ENCODE measurements at regions not wholly inside any gene's neighbourhood (a gene's known extent, or its start where the extent isn't known, plus 50 kb on each side); places are given as distances from the start of the nearest gene placed in this dataset.
"Not testable (repeated sequence)": the region's sequence is repeated elsewhere in the genome, so short reads cannot be mapped to it uniquely, and the experiment has no call there.

DNA sequence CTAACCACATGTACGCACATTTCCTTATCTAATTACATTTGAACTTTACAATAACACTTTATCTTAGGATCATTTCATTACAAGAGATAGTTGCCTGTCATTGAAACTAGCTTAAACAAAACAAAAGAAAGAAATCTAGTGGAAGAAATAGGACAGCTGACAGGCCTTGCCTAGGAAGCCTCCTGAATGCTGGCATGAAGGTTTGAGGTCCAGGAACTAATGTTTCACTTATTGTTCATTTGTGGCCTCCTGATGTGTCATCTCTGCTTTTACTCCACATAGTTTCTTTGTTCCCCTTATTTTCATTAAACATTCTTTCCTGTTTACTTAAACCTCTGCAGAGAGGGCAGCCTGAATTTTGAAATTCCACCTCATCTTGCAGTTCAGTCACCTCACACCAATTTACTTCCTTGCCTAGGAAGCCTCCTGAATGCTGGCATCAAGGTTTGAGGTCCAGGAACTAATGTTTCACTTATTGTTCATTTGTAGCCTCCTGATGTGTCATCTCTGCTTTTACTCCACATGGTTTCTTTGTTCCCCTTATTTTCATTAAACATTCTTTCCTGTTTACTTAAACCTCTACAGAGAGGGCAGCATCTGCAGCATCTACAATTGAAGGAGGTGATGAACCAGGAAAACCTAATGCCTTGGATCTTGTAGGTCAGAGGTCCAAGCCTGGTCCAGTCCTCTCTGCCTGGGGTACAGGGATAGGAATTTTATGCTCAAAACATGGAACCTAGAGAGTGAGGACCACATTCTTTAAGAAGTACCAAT is 319.2 kb downstream of the SPATA31A1 start:
- DNase-seq, result not testable (repeated sequence)

DNA sequence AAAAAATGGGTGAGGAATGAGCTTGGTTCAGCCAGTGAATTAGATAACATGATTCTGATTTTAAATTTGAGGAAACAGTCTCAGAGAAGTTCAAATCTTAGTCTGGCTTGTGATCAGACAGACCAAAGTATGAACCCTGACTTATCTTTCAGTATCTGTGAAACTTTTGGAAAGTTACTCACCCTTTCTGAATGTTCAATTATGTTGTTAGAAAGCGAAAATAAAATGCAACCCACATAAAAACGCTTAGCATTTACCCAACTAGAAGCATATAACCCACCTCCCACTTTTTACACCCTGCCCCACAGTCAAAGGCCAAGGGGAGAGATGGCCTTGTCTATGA is 319.7 kb downstream of the SPATA31A1 start:
- not testable (repeated sequence) for DNase-seq

DNA sequence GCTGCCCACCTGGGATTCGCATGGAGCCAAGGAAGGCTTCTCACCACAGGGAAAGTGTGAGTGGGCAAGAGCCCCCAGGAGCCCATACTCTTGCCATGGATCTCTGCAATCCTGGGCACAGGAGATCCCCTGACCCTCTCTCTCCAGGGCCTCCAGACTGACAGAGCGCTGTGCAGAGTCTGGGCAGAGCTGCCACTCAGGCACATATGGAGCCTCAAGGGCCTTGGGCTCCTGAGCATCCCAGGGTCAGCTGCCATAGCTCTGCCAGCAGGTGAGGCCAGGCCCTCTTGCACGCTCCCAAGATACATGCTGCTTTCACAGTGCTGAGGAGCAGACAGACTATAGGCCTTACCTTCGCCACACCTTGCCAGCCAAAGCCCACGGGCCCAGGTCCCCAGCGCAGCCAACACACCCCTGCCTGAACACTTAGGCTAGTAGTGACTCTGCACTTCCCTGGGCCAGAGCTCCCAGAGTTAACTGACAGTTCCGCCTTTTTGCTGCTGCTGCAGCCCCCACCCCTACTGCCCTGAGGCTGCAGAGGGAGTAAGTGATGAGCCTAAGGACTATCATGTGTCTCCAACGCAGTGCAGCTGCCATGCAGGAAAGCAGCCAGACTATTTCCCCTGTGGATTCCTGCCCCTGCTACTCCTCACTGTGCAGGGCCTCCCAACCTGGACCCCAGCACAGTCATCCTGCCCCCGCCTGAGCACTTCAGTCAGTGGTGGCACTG is 323.2 kb downstream of the SPATA31A1 start:
- not testable (repeated sequence) for DNase-seq

DNA sequence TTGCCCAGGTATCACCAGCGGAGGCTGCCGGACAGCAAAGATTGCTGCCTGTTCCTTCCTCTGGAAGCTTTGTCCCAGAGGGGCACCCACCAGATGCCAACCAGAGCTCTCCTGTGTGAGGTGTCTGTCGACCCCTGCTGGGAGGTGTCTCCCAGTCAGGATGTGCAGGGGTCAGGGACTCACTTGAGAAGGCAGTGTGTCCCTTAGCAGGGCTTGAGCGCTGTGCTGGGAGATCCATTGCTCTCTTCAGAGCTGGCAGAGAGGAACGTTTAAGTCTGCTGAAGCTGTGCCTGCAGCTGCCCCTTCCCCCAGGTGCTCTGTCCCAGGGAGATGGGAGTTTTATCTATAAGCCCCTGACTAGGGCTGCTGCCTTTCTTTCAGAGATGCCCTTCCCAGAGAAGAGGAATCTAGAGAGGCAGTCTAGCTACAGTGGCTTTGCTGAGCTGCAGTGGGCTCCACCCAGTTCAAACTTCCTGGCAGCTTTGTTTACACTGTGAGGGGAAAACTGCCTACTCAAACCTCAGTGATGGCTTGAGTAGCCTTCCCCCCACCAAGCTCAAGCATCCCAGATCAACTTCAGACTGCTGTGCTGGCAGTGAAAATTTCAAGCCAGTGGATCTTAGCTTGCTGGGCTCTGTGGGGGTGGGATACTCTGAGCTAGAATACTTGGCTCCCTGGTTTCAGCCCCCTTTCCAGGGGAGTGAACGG is 325.4 kb downstream of the SPATA31A1 start:
- not testable (repeated sequence) for DNase-seq

DNA sequence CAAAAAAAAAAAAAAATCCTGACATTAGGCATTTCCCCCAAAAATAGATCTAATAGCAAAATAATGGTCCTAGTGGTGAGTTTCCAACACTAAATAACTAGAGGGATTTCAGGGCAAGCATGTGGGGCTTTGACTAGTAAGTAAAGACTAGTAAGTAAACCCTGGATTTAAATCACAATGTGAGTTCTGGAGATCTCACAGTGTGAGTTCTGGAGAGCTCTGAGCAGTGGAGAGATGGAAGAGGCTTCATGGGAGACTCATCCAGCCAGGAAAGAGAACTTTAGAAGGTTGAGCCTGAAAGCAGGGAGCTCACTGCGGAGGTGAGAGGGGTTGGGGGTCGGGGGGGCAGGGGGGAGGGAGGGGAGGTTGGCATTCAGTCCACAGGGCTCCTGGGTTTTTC is 373.4 kb downstream of the SPATA31A1 start:
- not testable (repeated sequence) for DNase-seq

DNA sequence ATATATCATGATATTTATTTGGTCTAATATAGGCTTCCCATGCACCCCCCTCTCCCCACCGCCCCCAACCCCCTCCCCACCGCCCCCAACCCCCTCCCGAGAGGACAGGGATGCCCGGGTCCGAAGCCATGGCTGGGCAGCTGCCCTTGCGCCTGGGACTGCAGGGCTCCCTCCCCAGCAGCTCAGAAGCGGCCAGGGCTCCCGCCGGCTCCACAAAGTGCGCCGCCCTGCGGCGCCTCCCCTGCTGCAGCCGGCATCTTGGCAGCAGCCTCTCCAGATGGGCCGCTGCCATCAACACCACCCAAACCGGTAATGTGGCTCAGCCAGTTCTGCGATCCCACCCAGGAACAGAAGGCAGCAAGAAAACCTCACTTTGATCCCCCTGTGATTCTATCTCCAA is 389.4 kb downstream of the SPATA31A1 start:
- DNase-seq, result not testable (repeated sequence)

DNA sequence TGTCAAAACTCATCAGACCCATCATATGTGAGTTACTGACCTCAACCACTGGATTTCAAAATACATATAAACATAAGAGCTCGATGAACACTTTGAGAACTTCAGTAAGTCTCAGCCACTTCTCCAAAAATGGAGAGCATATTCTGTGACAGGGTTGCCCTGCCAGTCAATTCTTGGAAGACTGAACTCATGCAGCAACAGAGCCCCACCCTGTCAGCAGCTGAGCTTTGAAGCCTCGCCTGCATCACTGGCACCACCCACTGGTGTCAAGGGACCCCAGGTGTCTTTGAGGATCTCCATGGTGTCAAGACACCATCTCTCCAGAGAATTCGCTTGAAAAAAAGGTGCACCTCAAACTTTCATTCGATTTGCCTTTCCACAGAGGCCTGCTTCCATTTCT is 420.1 kb downstream of the SPATA31A1 start:
- DNase-seq, result not testable (repeated sequence)

DNA sequence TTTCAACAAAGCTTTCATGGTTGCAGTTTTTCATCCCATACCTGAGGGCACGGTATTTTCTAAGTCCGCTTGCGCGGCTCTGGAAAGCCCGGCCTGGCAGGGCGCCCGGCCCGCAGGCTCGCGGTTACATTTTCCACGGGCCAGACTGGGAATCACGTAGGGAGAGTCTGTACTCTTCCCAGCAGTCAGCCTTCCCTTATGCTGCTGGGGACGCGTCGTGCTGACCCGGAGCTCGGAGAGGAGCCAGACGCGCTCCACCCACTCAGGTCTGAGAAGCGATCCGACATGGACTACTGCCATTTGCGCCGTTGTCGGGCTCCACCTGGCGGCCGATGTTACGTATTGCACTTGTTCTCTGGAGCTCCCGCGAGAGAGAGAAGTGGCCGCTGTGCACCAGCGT is 435.9 kb downstream of the SPATA31A1 start:
- not testable (repeated sequence) for DNase-seq

DNA sequence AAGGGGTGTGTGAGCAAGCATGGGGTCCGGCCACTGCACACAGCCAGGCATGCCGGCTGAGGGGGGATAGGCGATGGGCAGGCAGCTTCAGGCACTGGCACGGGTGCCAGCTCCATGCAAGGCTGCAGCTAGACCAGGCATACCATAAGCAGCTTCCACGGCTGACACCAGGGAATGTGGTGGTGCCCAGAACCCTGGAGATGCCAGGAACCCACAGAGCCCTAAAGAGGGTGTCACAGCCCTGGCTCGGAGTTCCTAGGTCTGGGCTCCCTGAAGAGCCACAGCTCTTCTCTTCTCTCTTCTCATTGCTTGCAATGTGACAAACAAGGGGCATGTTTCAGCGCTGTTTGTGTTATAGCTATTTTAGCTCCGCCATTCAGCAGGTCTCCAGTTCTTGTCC is 442.5 kb downstream of the SPATA31A1 start:
- DNase-seq, result not testable (repeated sequence)

DNA sequence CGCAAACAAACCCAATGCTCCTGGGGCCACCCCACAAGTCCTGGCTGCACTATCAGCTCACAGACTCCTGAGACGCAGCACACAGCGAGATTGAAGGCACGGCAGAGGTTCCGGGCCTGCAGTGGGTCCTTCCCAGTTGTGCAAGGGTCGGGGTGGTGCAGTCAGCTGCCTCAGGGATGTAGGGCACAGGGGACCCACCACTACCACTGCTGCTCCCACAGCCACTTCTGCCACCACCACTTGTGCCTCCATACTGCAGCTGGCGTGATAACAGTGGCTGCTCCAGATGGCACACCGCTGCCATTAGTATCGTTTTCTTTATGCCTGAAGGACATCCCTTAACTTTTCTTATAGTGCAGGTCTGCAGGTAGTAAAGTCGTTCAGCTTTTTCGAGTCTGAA is 443.8 kb downstream of the SPATA31A1 start:
- not testable (repeated sequence) for DNase-seq

DNA sequence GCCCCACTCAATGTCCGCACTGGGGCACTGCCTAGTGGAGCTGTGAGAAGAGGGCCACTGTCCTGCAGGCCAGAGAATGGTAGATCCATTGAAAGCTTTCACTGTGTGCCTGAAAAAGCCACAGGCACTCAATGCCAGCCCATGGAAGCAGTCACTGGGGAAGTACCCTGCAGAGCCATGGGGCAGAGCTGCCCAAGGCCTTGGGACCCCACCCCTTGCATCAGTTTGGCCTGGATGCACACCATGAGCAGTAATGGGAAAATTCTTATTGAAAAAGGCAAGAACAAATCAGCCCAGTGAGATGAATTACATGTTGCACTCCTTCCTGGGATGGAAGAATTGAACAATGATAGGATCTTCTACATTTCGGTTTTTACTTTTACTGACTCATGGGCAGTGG is 447.1 kb downstream of the SPATA31A1 start:
- DNase-seq, result not testable (repeated sequence)

DNA sequence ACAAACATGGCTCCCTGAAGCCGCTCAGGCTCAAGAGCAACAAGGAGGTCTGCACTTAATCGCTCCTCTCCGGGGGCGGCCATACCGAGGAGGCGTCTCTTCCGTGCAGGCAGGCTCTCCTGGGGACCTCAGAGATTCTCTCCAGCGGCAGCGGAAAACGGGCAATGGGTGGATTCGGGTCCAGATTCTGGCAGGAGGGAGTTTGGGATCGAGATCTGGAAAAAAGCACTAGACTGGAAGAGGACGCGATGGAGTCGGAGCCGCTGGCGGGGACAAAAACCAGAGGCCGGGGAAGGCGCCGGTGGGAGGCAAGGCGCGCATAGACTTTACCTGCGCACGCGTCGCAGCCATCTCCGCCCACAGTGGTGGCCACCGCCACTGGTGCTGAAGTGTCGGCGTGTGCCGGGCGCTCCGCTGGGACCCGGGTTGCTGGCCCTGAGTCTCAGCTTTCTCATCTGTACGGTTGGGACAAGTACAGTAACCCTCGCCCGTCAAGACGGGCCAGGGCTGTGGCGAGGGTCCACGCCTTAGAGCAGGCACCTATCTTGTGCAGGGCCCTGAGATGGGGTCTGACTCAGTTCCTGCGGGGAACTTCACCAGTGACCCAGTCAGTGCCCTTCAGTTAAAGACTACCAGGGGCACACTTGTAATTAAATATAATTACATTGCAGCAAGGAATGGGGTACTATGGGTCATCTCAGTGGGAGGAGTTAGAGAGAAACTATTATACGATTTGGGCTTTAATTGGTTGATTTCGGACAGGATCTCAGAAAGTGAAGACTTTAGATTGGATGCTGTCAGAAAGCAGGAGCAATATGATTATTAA is 454.1 kb downstream of the SPATA31A1 start:
- DNase-seq, result peak; percentile 13 to 39

DNA sequence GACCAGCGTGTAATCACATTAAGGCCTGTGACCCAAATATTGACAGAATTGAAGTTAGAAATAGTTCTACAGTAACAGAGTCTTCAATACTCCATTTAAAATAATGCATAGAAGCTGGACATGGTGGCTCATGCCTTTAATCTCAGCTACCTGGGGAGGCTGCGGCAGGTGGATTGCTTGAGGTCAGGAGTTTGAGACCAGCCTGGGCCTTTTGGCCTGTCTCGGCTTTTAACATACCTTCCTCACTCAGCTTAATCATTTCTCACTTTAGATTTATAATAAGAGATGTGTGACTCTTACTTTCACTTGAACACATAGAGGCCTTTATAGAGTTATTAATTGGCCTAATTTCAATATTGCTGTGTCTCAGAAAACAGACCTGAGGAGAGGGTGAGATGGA is 454.9 kb downstream of the SPATA31A1 start:
- not testable (repeated sequence) for DNase-seq

DNA sequence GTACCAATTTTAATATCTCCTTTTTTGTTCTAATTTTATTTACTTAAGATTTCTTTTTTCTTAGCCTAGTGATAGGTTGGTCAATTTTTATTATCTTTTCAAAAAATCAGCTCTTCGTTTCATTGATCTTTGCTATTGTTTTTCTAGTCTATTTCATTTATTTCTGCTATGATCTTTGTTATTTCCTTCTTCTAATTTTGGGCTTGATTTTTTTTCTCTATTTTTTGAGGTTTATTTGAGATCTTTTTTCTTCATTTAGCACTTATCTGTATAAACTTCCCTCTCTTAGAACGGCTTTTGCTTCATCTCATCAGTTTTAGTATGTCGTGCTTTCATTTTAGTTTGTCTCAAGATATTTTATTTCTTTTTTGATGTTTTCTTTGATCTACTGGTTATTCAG is 456.1 kb downstream of the SPATA31A1 start:
- not testable (repeated sequence) for DNase-seq

DNA sequence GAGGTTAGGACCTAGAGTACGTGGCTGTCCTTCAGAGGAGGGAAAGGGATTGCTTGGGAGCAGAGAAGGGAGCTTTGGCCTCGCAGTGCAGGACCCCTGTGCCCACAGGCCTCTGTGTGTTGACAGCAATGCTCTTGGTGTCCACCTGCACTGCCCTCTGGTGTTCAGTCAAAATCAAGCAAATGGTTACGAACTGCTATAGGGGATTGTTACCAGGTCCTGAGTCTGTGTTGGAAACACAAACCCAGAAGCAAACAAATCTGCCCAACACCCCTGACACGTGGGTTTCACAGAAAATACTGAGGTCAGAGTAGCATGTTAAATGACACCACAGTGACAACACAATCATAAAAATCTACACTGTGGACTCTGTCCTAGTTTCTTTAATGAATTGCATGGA is 473.0 kb downstream of the SPATA31A1 start:
- not testable (repeated sequence) for DNase-seq

All from NCI-H446 (cell line).